ENCODE measurements at regions not wholly inside any gene's neighbourhood (a gene's known extent, or its start where the extent isn't known, plus 50 kb on each side); places are given as distances from the start of the nearest gene placed in this dataset.

DNA sequence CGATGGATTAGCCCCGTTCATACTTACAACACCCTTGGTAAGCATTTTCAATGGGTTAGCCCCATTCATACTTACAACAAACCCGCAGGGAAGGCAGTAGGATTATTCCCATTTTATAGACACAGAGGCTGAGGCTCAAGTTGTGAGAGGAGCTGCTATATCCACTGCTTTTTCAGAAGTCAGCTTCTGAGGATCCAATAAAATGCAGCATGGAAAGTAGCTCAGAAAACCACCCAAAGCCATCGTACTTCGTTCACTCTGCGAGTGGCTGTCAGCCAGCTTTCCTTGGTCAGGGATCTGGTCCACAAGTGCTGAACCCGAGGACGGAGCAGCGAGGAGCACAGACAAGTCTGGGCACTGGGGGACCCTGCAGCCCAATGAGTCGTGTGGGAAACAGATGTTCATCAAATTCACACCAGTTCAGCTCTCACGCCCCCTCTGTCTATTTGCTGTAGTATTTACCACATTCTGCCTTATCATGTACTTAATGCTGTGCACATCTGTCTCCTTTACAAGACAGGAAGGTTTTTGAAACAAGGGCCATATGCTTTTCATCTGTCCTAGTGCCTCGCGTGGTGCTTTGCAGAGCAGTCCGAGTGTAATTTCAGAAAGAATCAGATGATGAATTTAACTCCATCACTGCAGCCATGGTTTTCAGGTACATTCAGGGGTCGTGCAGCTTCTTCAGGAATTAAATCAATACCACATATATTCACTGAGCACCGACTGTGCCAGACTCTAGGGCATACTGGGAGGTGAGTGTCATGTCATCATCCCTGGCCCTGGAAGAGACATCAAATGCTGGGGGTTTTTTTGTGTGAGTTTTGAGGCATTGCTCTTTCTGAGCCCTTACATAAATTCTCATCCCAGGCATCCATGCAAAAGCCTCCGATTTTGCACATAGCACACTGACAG, 256.9 kb downstream of the CDH26 start:
- DNase-seq (ENCODE audit: low spot score): no peak
- H2AFZ ChIP-seq (ENCODE audit: low read length): no peak overlapping the region
- H4K20me1 ChIP-seq (ENCODE audit: insufficient read depth, low read length): no peaks in the 10 kb centered on the region
- TF ChIP-seq, protein P1, sequence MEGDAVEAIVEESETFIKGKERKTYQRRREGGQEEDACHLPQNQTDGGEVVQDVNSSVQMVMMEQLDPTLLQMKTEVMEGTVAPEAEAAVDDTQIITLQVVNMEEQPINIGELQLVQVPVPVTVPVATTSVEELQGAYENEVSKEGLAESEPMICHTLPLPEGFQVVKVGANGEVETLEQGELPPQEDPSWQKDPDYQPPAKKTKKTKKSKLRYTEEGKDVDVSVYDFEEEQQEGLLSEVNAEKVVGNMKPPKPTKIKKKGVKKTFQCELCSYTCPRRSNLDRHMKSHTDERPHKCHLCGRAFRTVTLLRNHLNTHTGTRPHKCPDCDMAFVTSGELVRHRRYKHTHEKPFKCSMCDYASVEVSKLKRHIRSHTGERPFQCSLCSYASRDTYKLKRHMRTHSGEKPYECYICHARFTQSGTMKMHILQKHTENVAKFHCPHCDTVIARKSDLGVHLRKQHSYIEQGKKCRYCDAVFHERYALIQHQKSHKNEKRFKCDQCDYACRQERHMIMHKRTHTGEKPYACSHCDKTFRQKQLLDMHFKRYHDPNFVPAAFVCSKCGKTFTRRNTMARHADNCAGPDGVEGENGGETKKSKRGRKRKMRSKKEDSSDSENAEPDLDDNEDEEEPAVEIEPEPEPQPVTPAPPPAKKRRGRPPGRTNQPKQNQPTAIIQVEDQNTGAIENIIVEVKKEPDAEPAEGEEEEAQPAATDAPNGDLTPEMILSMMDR (conservative IDR thresholded peaks at IDR 0.05; ENCODE audit: low read length): no peak
- no peak for TF ChIP-seq EZH2phosphoT487 (IDR thresholded peaks at IDR 0.05; ENCODE audit: borderline replicate concordance, low read depth, low read length)
- no peak overlapping the region for H3K4me3 ChIP-seq (ENCODE audit: low read depth, low read length, poor library complexity, severe bottlenecking)
- no peaks in the 10 kb centered on the region for H3K4me1 ChIP-seq (ENCODE audit: insufficient read depth, low read length, poor library complexity, severe bottlenecking)
- no peaks in the 10 kb centered on the region for H3K9me2 ChIP-seq (ENCODE audit: insufficient read depth, low read length)
- ChIA-PET POLR2A (no interaction called here), CTCF (ENCODE audit: unreplicated experiment) (no interaction called here)
- H3K79me2 ChIP-seq (ENCODE audit: insufficient read depth, low read depth, low read length): no peaks in the 10 kb centered on the region
- intact Hi-C loops (cut with micrococcal nuclease; ENCODE audit: unreplicated experiment): loop anchor here (10.0 kb wide), 1 partner anchor 240 kb away; no protein-coding TSS in a partner anchor
- no peak overlapping the region for H3K4me2 ChIP-seq (ENCODE audit: low read length)
- no peaks in the 10 kb centered on the region for H3K9me3 ChIP-seq (ENCODE audit: low read length)
- no peaks in the 10 kb centered on the region for H3K36me3 ChIP-seq (ENCODE audit: insufficient read depth, low read length)
- BruUV-seq (replicated peaks): no TSS peak
- H3K27ac ChIP-seq (ENCODE audit: low read depth, low read length, poor library complexity, severe bottlenecking): no peak overlapping the region

DNA sequence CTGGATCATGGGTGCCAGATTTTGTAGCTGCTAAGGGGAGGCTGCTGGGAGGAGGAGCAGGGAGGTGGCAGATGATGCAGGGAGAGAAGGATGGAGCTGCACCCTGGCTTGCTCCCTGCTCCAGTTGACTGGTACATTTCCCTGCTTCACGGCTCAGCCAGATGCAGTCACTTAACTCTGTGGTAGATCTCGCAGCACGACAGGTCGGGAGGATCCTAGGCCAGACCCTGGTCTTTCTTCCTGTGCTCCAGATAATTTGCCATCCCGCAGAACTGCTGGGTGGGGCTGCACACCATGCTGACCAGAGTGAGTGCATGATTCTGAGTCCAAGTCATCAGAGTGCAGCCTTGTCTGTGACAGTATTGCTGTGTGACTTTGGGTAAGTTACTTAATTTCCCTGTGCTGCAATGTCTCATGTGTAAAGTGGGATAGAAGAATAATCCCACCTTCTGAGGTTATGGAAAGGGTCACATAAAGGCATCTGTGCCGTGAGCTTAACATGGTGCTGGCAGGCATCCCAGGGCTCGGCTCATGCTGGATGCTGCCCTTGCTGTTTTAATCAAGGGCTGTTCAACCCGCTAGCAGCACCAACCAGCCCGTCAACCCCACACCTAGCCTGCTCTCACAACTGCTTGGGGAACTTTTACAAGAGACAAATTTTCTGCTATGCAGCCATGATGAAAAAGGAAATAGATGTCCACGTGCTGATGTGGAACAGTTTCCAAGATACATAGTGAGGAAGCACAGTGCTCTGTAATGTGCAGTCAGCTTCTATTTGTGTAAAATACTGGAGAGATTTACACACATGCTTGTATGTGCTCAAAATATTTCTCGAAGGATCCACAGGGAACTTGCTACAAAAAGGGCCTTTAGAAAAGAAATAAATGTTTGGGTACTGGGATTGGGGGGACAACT, 257.9 kb downstream of the CDH26 start:
- H3K9me2 ChIP-seq (ENCODE audit: insufficient read depth, low read length): no peaks in the 10 kb centered on the region
- ChIA-PET POLR2A (no interaction called here), CTCF (ENCODE audit: unreplicated experiment) (no interaction called here)
- H3K27ac ChIP-seq (ENCODE audit: low read depth, low read length, poor library complexity, severe bottlenecking): no peak overlapping the region
- H3K36me3 ChIP-seq (ENCODE audit: insufficient read depth, low read length): no peaks in the 10 kb centered on the region
- no peak for DNase-seq (ENCODE audit: low spot score)
- H2AFZ ChIP-seq (ENCODE audit: low read length): no peak overlapping the region
- no TSS peak for BruUV-seq (replicated peaks)
- TF ChIP-seq, protein P1 (conservative IDR thresholded peaks at IDR 0.05; ENCODE audit: low read length): no peak
- TF ChIP-seq EZH2phosphoT487 (IDR thresholded peaks at IDR 0.05; ENCODE audit: borderline replicate concordance, low read depth, low read length): no peak
- no peaks in the 10 kb centered on the region for H3K4me1 ChIP-seq (ENCODE audit: insufficient read depth, low read length, poor library complexity, severe bottlenecking)
- no peaks in the 10 kb centered on the region for H3K9me3 ChIP-seq (ENCODE audit: low read length)
- no peaks in the 10 kb centered on the region for H4K20me1 ChIP-seq (ENCODE audit: insufficient read depth, low read length)
- H3K4me3 ChIP-seq (ENCODE audit: low read depth, low read length, poor library complexity, severe bottlenecking): no peak overlapping the region
- intact Hi-C loops (cut with micrococcal nuclease; ENCODE audit: unreplicated experiment): loop anchor here (10.0 kb wide), 1 partner anchor 239 kb away; no protein-coding TSS in a partner anchor
- H3K79me2 ChIP-seq (ENCODE audit: insufficient read depth, low read depth, low read length): no peaks in the 10 kb centered on the region
- H3K4me2 ChIP-seq (ENCODE audit: low read length): no peak overlapping the region

Data from OCI-LY7 (cell line).